ENCODE measurements at regions not wholly inside any gene's neighbourhood (a gene's known extent, or its start where the extent isn't known, plus 50 kb on each side); places are given as distances from the start of the nearest gene placed in this dataset.

DNA sequence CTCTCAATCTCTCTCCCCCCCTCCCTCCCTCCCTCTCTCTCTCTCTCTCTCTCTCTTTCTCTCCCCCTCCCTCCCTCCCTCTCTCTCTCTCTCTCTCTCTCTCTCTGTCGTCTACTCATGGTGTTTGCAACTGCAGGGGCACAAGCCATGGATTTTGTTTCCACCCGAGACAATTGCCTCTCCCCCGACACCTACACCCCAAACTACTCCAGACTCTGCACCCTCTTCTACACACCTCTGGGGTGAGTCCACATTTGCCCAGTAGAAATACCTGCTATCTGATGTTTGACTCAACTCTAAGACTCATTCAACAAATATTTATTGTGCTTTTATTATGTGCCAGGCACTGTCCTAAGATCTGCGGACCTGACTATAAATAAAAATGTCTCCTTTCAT lies 93.7 kb downstream of the TMEM17 start:
- no peaks in the 10 kb centered on the region for H3K9me3 ChIP-seq (ENCODE audit: control insufficient read depth, low read length)
- H3K4me3 ChIP-seq (ENCODE audit: extremely low read depth, insufficient read depth, low read length, poor library complexity, severe bottlenecking) = no peak overlapping the region
- H3K4me1 ChIP-seq (ENCODE audit: control insufficient read depth, insufficient read depth, low read length, poor library complexity, severe bottlenecking) = peaks cover 22% of the 10 kb centered on the region
- H3K27ac ChIP-seq (ENCODE audit: low read depth, low read length, severe bottlenecking) = no peak overlapping the region
- H3K36me3 ChIP-seq (ENCODE audit: control insufficient read depth, insufficient read depth, low read length) = no peaks in the 10 kb centered on the region
- WGBS, 2 experiments (ENCODE audit: insufficient coverage in 2 of 2) = 90% methylated on average over 2 of the region's 4 CpGs; no CpG with 5 or more reads in 1 of the 2 experiments

- H3K27ac ChIP-seq (ENCODE audit: low read depth, low read length, severe bottlenecking) = peak overlapping the region; percentile 88
These were observed 95.0 kb downstream of the TMEM17 start for GRCh38 chr2:62410926-62411456.

DNA sequence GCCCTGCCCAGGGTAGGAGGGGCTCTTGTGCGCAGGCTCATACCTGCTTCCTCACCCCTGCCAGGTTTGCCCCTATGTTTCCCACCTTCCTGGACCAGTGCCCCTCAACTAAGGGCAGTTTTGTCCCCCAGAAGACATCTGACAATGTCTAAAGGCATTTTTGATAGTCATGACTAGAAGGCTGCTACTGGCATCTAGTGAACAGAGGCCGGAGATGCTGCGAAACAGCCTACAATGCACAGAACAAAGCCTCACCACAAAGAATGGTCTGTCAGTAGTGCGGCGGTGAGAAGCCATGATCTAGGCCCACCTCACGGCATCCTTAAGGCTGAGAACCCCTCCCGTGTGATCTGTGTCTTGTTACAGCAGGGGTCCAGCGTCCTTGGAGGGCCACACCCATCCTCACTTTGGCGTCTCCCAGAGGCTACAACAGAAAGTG lies 96.0 kb downstream of the TMEM17 start:
- no peaks in the 10 kb centered on the region for H3K9me3 ChIP-seq (ENCODE audit: control insufficient read depth, low read length)
- H3K27ac ChIP-seq (ENCODE audit: low read depth, low read length, severe bottlenecking) = no peak overlapping the region
- no peak overlapping the region for H3K4me3 ChIP-seq (ENCODE audit: extremely low read depth, insufficient read depth, low read length, poor library complexity, severe bottlenecking)
- peaks cover 22% of the 10 kb centered on the region for H3K4me1 ChIP-seq (ENCODE audit: control insufficient read depth, insufficient read depth, low read length, poor library complexity, severe bottlenecking)
- WGBS, 2 experiments (ENCODE audit: insufficient coverage in 2 of 2) = 79 to 88% methylated on average over 8 of the region's 9 CpGs
- no peaks in the 10 kb centered on the region for H3K36me3 ChIP-seq (ENCODE audit: control insufficient read depth, insufficient read depth, low read length)

More at GRCh38 chr2:62410926-62411456, 95.0 kb downstream of the TMEM17 start:
- Histone ChIP-seq H3K9me3 (ENCODE audit: control insufficient read depth, low read length) (no peaks in the 10 kb centered on the region), H3K36me3 (ENCODE audit: control insufficient read depth, insufficient read depth, low read length) (no peaks in the 10 kb centered on the region), H3K4me1 (ENCODE audit: control insufficient read depth, insufficient read depth, low read length, poor library complexity, severe bottlenecking) (peaks cover 22% of the 10 kb centered on the region), H3K4me3 (ENCODE audit: extremely low read depth, insufficient read depth, low read length, poor library complexity, severe bottlenecking) (no peak overlapping the region)
- WGBS, 2 experiments (ENCODE audit: insufficient coverage in 2 of 2) = 60 to 63% methylated on average over 1 to 2 of the region's 2 CpGs

- Histone ChIP-seq H3K4me3 (ENCODE audit: extremely low read depth, insufficient read depth, low read length, poor library complexity, severe bottlenecking) (no peak overlapping the region), H3K4me1 (ENCODE audit: control insufficient read depth, insufficient read depth, low read length, poor library complexity, severe bottlenecking) (peaks cover 22% of the 10 kb centered on the region), H3K36me3 (ENCODE audit: control insufficient read depth, insufficient read depth, low read length) (no peaks in the 10 kb centered on the region), H3K9me3 (ENCODE audit: control insufficient read depth, low read length) (no peaks in the 10 kb centered on the region), H3K27ac (ENCODE audit: low read depth, low read length, severe bottlenecking) (no peak overlapping the region)
- no CpG with 5 or more reads among the region's 2 CpGs for WGBS, 2 experiments (ENCODE audit: insufficient coverage in 2 of 2)
These were observed 96.6 kb downstream of the TMEM17 start for GRCh38 chr2:62409442-62409841.

DNA sequence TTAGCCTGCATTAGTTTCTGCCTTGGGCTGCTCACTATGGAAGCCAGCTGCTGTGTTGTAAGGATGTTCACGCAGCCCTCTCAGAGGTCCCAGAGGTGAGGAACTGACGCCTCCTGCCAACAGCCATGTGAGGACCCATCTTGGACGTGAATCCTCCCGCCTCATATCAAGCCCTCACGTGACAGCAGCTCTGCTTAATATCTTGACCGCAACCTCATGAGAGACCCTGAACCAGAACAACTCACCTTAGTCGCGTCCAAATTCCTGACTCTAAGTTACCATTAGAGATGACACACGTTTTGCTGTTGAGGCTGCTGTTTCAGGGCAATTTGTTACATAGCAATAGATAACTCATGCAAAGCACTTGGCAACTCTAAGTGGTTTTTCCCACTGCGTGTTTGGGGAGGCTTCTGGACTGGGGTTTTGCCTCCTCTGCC lies 97.7 kb downstream of the TMEM17 start:
- H3K36me3 ChIP-seq (ENCODE audit: control insufficient read depth, insufficient read depth, low read length) = no peaks in the 10 kb centered on the region
- H3K4me1 ChIP-seq (ENCODE audit: control insufficient read depth, insufficient read depth, low read length, poor library complexity, severe bottlenecking) = peaks cover 22% of the 10 kb centered on the region
- H3K4me3 ChIP-seq (ENCODE audit: extremely low read depth, insufficient read depth, low read length, poor library complexity, severe bottlenecking) = no peak overlapping the region
- 95 to 96% methylated on average over 9 to 10 of the region's 10 CpGs for WGBS, 2 experiments (ENCODE audit: insufficient coverage in 2 of 2)
- H3K9me3 ChIP-seq (ENCODE audit: control insufficient read depth, low read length) = no peaks in the 10 kb centered on the region
- no peak overlapping the region for H3K27ac ChIP-seq (ENCODE audit: low read depth, low read length, severe bottlenecking)

- Histone ChIP-seq H3K27ac (ENCODE audit: low read depth, low read length, severe bottlenecking) (no peak overlapping the region), H3K4me1 (ENCODE audit: control insufficient read depth, insufficient read depth, low read length, poor library complexity, severe bottlenecking) (peaks cover 22% of the 10 kb centered on the region), H3K36me3 (ENCODE audit: control insufficient read depth, insufficient read depth, low read length) (no peaks in the 10 kb centered on the region), H3K4me3 (ENCODE audit: extremely low read depth, insufficient read depth, low read length, poor library complexity, severe bottlenecking) (no peak overlapping the region), H3K9me3 (ENCODE audit: control insufficient read depth, low read length) (no peaks in the 10 kb centered on the region)
- WGBS, 2 experiments (ENCODE audit: insufficient coverage in 2 of 2) = 80 to 81% methylated on average over 6 of the region's 6 CpGs
These were observed 98.2 kb downstream of the TMEM17 start for GRCh38 chr2:62407838-62408237.

GRCh38 chr2:62407401-62407800 lies 98.6 kb downstream of the TMEM17 start:
- Histone ChIP-seq H3K36me3 (ENCODE audit: control insufficient read depth, insufficient read depth, low read length) (no peaks in the 10 kb centered on the region), H3K4me1 (ENCODE audit: control insufficient read depth, insufficient read depth, low read length, poor library complexity, severe bottlenecking) (peaks cover 22% of the 10 kb centered on the region), H3K27ac (ENCODE audit: low read depth, low read length, severe bottlenecking) (no peak overlapping the region), H3K9me3 (ENCODE audit: control insufficient read depth, low read length) (no peaks in the 10 kb centered on the region), H3K4me3 (ENCODE audit: extremely low read depth, insufficient read depth, low read length, poor library complexity, severe bottlenecking) (no peak overlapping the region)
- 88 to 98% methylated on average over 4 to 5 of the region's 7 CpGs for WGBS, 2 experiments (ENCODE audit: insufficient coverage in 2 of 2)

DNA sequence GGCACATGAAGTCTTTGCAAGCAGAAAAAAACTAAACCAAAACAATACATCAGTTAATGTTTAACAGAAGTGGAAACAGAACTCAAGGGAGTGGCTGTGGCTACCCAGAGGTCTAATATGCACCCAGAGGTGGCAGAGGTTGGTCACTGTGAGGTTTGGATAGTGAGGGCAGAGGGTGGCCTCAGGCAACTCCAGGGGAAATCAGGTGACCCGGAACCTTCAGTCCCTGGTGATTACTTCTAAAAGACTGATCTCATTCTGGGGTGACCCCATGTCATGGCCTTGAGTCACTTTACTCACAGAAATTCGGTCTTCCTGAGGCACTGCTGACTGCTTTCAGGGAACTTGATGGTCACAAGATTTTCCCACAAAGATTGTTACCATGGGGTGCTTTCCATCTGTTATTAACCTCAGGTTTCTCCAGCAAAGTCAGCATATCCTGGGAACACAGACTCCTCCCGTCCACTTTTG lies 99.4 kb downstream of the TMEM17 start:
- 88 to 89% methylated on average over 3 of the region's 3 CpGs for WGBS, 2 experiments (ENCODE audit: insufficient coverage in 2 of 2)
- Histone ChIP-seq H3K27ac (ENCODE audit: low read depth, low read length, severe bottlenecking) (no peak overlapping the region), H3K9me3 (ENCODE audit: control insufficient read depth, low read length) (no peaks in the 10 kb centered on the region), H3K4me3 (ENCODE audit: extremely low read depth, insufficient read depth, low read length, poor library complexity, severe bottlenecking) (no peak overlapping the region), H3K4me1 (ENCODE audit: control insufficient read depth, insufficient read depth, low read length, poor library complexity, severe bottlenecking) (peaks cover 18% of the 10 kb centered on the region), H3K36me3 (ENCODE audit: control insufficient read depth, insufficient read depth, low read length) (no peaks in the 10 kb centered on the region)

GRCh38 chr2:62404913-62405312 lies 101.1 kb downstream of the TMEM17 start:
- no peaks in the 10 kb centered on the region for H3K9me3 ChIP-seq (ENCODE audit: control insufficient read depth, low read length)
- 95 to 96% methylated on average over 4 to 5 of the region's 5 CpGs for WGBS, 2 experiments (ENCODE audit: insufficient coverage in 2 of 2)
- H3K4me1 ChIP-seq (ENCODE audit: control insufficient read depth, insufficient read depth, low read length, poor library complexity, severe bottlenecking) = peaks cover 5% of the 10 kb centered on the region
- no peak overlapping the region for H3K4me3 ChIP-seq (ENCODE audit: extremely low read depth, insufficient read depth, low read length, poor library complexity, severe bottlenecking)
- no peaks in the 10 kb centered on the region for H3K36me3 ChIP-seq (ENCODE audit: control insufficient read depth, insufficient read depth, low read length)
- no peak overlapping the region for H3K27ac ChIP-seq (ENCODE audit: low read depth, low read length, severe bottlenecking)

DNA sequence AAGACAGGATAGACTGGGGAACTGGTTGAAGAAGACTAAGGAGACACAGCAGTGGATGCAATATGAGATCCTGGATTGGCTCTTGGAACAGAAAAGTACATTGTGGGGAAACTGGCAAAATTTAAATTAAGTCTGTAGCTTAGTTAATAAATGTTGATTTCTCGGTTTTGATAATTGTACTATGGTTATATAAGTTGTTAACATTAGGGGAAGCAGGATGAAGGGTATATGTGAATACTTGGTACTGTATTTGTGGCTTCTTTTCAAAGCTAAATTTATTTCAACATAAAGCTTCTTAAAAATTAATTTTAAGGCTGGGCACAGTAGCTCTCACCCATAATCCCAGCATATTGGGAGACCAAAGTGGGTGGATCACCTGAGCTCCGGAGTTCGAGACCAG lies 103.8 kb downstream of the TMEM17 start:
- Histone ChIP-seq H3K9me3 (ENCODE audit: control insufficient read depth, low read length) (no peaks in the 10 kb centered on the region), H3K4me1 (ENCODE audit: control insufficient read depth, insufficient read depth, low read length, poor library complexity, severe bottlenecking) (no peaks in the 10 kb centered on the region), H3K36me3 (ENCODE audit: control insufficient read depth, insufficient read depth, low read length) (no peaks in the 10 kb centered on the region), H3K4me3 (ENCODE audit: extremely low read depth, insufficient read depth, low read length, poor library complexity, severe bottlenecking) (no peak overlapping the region), H3K27ac (ENCODE audit: low read depth, low read length, severe bottlenecking) (no peak overlapping the region)
- WGBS, 2 experiments (ENCODE audit: insufficient coverage in 2 of 2) = 75 to 88% methylated on average over 1 of the region's 3 CpGs

- Histone ChIP-seq H3K4me3 (ENCODE audit: extremely low read depth, insufficient read depth, low read length, poor library complexity, severe bottlenecking) (no peak overlapping the region), H3K36me3 (ENCODE audit: control insufficient read depth, insufficient read depth, low read length) (no peaks in the 10 kb centered on the region), H3K27ac (ENCODE audit: low read depth, low read length, severe bottlenecking) (no peak overlapping the region), H3K4me1 (ENCODE audit: control insufficient read depth, insufficient read depth, low read length, poor library complexity, severe bottlenecking) (no peaks in the 10 kb centered on the region), H3K9me3 (ENCODE audit: control insufficient read depth, low read length) (no peaks in the 10 kb centered on the region)
- 96 to 100% methylated on average over 3 of the region's 3 CpGs for WGBS, 2 experiments (ENCODE audit: insufficient coverage in 2 of 2)
These were observed 107.6 kb downstream of the TMEM17 start for GRCh38 chr2:62398356-62398755.
